ENCODE measurements at regions not wholly inside any gene's neighbourhood (a gene's known extent, or its start where the extent isn't known, plus 50 kb on each side); places are given as distances from the start of the nearest gene placed in this dataset.
"Not testable (repeated sequence)": the region's sequence is repeated elsewhere in the genome, so short reads cannot be mapped to it uniquely, and the experiment has no call there.

- H3K4me3 ChIP-seq (ENCODE audit: low read length), result no peak overlapping the region
- no peaks in the 10 kb centered on the region for H3K27me3 ChIP-seq (ENCODE audit: control insufficient read depth, low read length)
- H3K4me1 ChIP-seq (ENCODE audit: control insufficient read depth, low read length), result no peaks in the 10 kb centered on the region
Measured at GRCh38 chr18:42334931-42335330, 379.9 kb downstream of the PIK3C3 start.

DNA sequence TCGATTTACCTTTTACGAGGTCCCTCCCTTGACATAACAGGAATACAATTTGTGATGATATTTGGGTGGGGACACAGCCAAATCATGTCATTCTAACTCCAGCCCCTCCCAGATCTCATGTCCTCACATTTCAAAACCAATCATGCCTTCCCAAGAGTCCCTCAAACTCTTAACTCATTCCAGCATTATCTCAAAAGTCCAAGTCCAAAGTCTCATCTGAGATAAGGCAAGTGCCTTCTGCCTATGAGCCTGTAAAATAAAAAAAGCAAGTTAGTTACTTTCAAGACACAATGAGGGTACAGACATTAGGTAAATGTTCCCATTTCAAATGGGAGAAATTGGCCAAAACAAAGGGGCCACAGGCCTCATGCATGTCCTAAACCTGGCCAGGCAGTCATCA lies 381.1 kb downstream of the PIK3C3 start:
- Histone ChIP-seq H3F3A (ENCODE audit: control insufficient read depth, insufficient read depth) (no peaks in the 10 kb centered on the region), H3K4me3 (ENCODE audit: low read length) (no peak overlapping the region), H3K36me3 (ENCODE audit: control insufficient read depth, low read length) (no peaks in the 10 kb centered on the region), H3K79me2 (ENCODE audit: control insufficient read depth, low read length) (no peaks in the 10 kb centered on the region), H4K20me1 (ENCODE audit: control insufficient read depth, insufficient read depth, low read depth, low read length) (no peaks in the 10 kb centered on the region), H3K4me1 (ENCODE audit: control insufficient read depth, low read length) (no peaks in the 10 kb centered on the region), H3K27ac (ENCODE audit: low read depth, low read length) (no peak overlapping the region), H3K4me2 (ENCODE audit: low read length) (no peak overlapping the region), H3K27me3 (ENCODE audit: control insufficient read depth, low read length) (no peaks in the 10 kb centered on the region), H3K9me2 (replicated peaks; ENCODE audit: control insufficient read depth, low read length) (no peaks in the 10 kb centered on the region), H3K9me3 (ENCODE audit: control insufficient read depth, insufficient read depth, low read length) (no peaks in the 10 kb centered on the region)
- no peak for TF ChIP-seq EZH2phosphoT487 (IDR thresholded peaks at IDR 0.05; ENCODE audit: borderline replicate concordance, low read length)
- TF ChIP-seq, protein P1, sequence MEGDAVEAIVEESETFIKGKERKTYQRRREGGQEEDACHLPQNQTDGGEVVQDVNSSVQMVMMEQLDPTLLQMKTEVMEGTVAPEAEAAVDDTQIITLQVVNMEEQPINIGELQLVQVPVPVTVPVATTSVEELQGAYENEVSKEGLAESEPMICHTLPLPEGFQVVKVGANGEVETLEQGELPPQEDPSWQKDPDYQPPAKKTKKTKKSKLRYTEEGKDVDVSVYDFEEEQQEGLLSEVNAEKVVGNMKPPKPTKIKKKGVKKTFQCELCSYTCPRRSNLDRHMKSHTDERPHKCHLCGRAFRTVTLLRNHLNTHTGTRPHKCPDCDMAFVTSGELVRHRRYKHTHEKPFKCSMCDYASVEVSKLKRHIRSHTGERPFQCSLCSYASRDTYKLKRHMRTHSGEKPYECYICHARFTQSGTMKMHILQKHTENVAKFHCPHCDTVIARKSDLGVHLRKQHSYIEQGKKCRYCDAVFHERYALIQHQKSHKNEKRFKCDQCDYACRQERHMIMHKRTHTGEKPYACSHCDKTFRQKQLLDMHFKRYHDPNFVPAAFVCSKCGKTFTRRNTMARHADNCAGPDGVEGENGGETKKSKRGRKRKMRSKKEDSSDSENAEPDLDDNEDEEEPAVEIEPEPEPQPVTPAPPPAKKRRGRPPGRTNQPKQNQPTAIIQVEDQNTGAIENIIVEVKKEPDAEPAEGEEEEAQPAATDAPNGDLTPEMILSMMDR (IDR thresholded peaks at IDR 0.05; ENCODE audit: low read depth, low read length, poor library complexity, severe bottlenecking), result no peak

More at GRCh38 chr18:42334931-42335330, 379.9 kb downstream of the PIK3C3 start:
- no peaks in the 10 kb centered on the region for H3K36me3 ChIP-seq (ENCODE audit: control insufficient read depth, low read length)
- no peaks in the 10 kb centered on the region for H3K79me2 ChIP-seq (ENCODE audit: control insufficient read depth, low read length)
- TF ChIP-seq EZH2phosphoT487 (IDR thresholded peaks at IDR 0.05; ENCODE audit: borderline replicate concordance, low read length), result no peak
- TF ChIP-seq, protein P1 (IDR thresholded peaks at IDR 0.05; ENCODE audit: low read depth, low read length, poor library complexity, severe bottlenecking), result no peak
- H4K20me1 ChIP-seq (ENCODE audit: control insufficient read depth, insufficient read depth, low read depth, low read length), result no peaks in the 10 kb centered on the region
- no peak overlapping the region for H3K27ac ChIP-seq (ENCODE audit: low read depth, low read length)
- H3F3A ChIP-seq (ENCODE audit: control insufficient read depth, insufficient read depth), result no peaks in the 10 kb centered on the region
- H3K9me2 ChIP-seq (replicated peaks; ENCODE audit: control insufficient read depth, low read length), result no peaks in the 10 kb centered on the region
- H3K4me2 ChIP-seq (ENCODE audit: low read length), result no peak overlapping the region
- no peaks in the 10 kb centered on the region for H3K9me3 ChIP-seq (ENCODE audit: control insufficient read depth, insufficient read depth, low read length)

DNA sequence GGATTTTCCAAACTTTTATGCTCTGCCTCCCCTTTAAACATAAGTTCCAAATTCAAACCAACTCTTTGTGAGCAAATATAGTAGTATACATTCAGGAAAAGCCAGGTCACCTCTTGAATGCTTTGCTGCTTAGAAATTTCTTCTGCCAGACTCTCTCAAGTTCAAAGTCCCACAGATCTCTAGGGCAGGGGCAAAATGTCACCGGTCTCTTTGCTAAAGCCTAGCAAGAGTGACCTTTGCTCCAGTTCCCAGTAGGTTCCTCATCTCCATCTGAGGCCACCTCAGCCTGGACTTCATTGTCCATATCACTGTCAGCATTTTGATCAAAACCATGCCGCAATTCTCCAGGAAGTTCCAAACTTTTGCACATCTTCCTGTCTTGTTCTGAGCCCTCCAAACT lies 382.3 kb downstream of the PIK3C3 start:
- H3K27ac ChIP-seq (ENCODE audit: low read depth, low read length); H3K79me2 ChIP-seq (ENCODE audit: control insufficient read depth, low read length); H3F3A ChIP-seq (ENCODE audit: control insufficient read depth, insufficient read depth); H3K4me2 ChIP-seq (ENCODE audit: low read length); H3K27me3 ChIP-seq (ENCODE audit: control insufficient read depth, low read length); H3K9me3 ChIP-seq (ENCODE audit: control insufficient read depth, insufficient read depth, low read length); H3K36me3 ChIP-seq (ENCODE audit: control insufficient read depth, low read length); H4K20me1 ChIP-seq (ENCODE audit: control insufficient read depth, insufficient read depth, low read depth, low read length); H3K4me1 ChIP-seq (ENCODE audit: control insufficient read depth, low read length); H3K4me3 ChIP-seq (ENCODE audit: low read length); H3K9me2 ChIP-seq (replicated peaks; ENCODE audit: control insufficient read depth, low read length): not testable (repeated sequence)

- Histone ChIP-seq H3K9me2 (replicated peaks; ENCODE audit: control insufficient read depth, low read length) (no peaks in the 10 kb centered on the region), H3K4me1 (ENCODE audit: control insufficient read depth, low read length) (no peaks in the 10 kb centered on the region), H3K27me3 (ENCODE audit: control insufficient read depth, low read length) (no peaks in the 10 kb centered on the region), H3K9me3 (ENCODE audit: control insufficient read depth, insufficient read depth, low read length) (no peaks in the 10 kb centered on the region), H3K79me2 (ENCODE audit: control insufficient read depth, low read length) (no peaks in the 10 kb centered on the region), H3F3A (ENCODE audit: control insufficient read depth, insufficient read depth) (no peaks in the 10 kb centered on the region), H3K4me3 (ENCODE audit: low read length) (no peak overlapping the region), H3K27ac (ENCODE audit: low read depth, low read length) (no peak overlapping the region), H3K36me3 (ENCODE audit: control insufficient read depth, low read length) (no peaks in the 10 kb centered on the region), H3K4me2 (ENCODE audit: low read length) (no peak overlapping the region), H4K20me1 (ENCODE audit: control insufficient read depth, insufficient read depth, low read depth, low read length) (no peaks in the 10 kb centered on the region)
- TF ChIP-seq EZH2phosphoT487 (IDR thresholded peaks at IDR 0.05; ENCODE audit: borderline replicate concordance, low read length), result no peak
- TF ChIP-seq, protein P1 (IDR thresholded peaks at IDR 0.05; ENCODE audit: low read depth, low read length, poor library complexity, severe bottlenecking), result no peak
Measured at GRCh38 chr18:42338683-42339082, 383.6 kb downstream of the PIK3C3 start.

Measured in DOHH2 (cell line).